ENCODE measurements at regions not wholly inside any gene's neighbourhood (a gene's known extent, or its start where the extent isn't known, plus 50 kb on each side); places are given as distances from the start of the nearest gene placed in this dataset.

DNA sequence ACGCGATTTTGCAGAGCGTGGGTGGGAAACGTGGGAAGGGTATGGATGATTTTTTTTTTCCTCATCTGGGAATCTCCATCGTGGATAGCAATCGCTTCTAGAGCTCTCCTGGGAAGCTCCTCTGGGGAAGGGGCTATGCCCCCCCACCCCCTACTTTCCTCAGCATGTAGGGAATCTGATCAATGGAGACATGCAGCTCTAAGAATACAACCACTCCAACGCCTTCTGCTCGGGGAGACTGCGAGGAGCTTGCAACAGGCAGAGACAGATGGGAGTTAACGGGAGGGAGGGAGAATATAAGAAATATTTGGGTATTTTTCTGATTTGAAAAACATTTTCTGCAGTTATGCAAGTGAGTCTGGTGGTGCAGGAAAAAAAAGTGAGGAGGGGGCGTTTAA lies 104.6 kb upstream of the HSD17B12 start:
- no TSS peak for BruUV-seq (replicated peaks)
- no peak for DNase-seq
- peaks cover 15% of the 10 kb centered on the region for H3K36me3 Mint-ChIP-seq (ENCODE audit: insufficient read depth, unreplicated experiment)
- TF ChIP-seq, protein P1, sequence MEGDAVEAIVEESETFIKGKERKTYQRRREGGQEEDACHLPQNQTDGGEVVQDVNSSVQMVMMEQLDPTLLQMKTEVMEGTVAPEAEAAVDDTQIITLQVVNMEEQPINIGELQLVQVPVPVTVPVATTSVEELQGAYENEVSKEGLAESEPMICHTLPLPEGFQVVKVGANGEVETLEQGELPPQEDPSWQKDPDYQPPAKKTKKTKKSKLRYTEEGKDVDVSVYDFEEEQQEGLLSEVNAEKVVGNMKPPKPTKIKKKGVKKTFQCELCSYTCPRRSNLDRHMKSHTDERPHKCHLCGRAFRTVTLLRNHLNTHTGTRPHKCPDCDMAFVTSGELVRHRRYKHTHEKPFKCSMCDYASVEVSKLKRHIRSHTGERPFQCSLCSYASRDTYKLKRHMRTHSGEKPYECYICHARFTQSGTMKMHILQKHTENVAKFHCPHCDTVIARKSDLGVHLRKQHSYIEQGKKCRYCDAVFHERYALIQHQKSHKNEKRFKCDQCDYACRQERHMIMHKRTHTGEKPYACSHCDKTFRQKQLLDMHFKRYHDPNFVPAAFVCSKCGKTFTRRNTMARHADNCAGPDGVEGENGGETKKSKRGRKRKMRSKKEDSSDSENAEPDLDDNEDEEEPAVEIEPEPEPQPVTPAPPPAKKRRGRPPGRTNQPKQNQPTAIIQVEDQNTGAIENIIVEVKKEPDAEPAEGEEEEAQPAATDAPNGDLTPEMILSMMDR (IDR thresholded peaks at IDR 0.05; ENCODE audit: unreplicated experiment): no peak
- intact Hi-C loops (cut with micrococcal nuclease; ENCODE audit: unreplicated experiment): no loop called here
- H3K4me3 Mint-ChIP-seq (ENCODE audit: low read depth, unreplicated experiment): no peak overlapping the region
- CTCF ChIA-PET: no interaction called here
- H3K27ac Mint-ChIP-seq (ENCODE audit: unreplicated experiment): no peak overlapping the region
- H3K9me3 Mint-ChIP-seq (ENCODE audit: low read depth, unreplicated experiment): no peaks in the 10 kb centered on the region
- peaks cover 21% of the 10 kb centered on the region for H3K4me1 Mint-ChIP-seq (ENCODE audit: low read depth, unreplicated experiment)
- H3K27me3 Mint-ChIP-seq (ENCODE audit: unreplicated experiment): peaks cover 100% of the 10 kb centered on the region

DNA sequence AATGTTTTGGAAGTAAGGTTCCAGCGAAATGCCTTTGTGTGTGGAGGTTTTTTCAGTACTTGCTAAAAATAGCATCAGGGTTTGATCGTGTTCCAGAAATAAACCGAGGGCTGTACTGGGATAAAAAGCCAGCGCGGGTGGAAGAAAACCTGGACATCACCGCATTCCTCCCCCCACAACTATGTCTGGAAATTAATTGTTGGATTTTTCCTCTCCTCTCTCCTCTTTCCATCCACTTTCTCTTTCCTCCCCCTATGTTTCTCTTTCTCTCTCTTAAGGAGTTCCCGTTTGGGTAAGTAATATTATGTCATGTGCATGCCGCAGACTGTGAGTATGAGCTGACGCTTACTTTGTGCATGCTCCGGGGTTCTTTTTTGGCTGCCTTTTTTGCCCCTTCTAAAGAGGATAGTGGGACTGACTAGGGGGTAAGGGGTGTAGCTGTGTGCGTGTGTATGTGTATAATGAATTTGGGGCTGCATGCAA lies 104.2 kb upstream of the HSD17B12 start:
- TF ChIP-seq, protein P1 (IDR thresholded peaks at IDR 0.05; ENCODE audit: unreplicated experiment): no peak
- no TSS peak for BruUV-seq (replicated peaks)
- no peak for DNase-seq
- Mint-ChIP-seq H3K27ac (ENCODE audit: unreplicated experiment) (no peak overlapping the region), H3K4me1 (ENCODE audit: low read depth, unreplicated experiment) (peaks cover 21% of the 10 kb centered on the region), H3K27me3 (ENCODE audit: unreplicated experiment) (peaks cover 100% of the 10 kb centered on the region), H3K4me3 (ENCODE audit: low read depth, unreplicated experiment) (peak overlapping the region; percentile 32), H3K36me3 (ENCODE audit: insufficient read depth, unreplicated experiment) (peaks cover 16% of the 10 kb centered on the region), H3K9me3 (ENCODE audit: low read depth, unreplicated experiment) (no peaks in the 10 kb centered on the region)
- intact Hi-C loops (cut with micrococcal nuclease; ENCODE audit: unreplicated experiment): no loop called here
- CTCF ChIA-PET: no interaction called here

GRCh38 chr11:43576803-43577521 lies 103.6 kb upstream of the HSD17B12 start:
- Mint-ChIP-seq H3K4me1 (ENCODE audit: low read depth, unreplicated experiment) (peaks cover 21% of the 10 kb centered on the region), H3K27ac (ENCODE audit: unreplicated experiment) (no peak overlapping the region), H3K9me3 (ENCODE audit: low read depth, unreplicated experiment) (no peaks in the 10 kb centered on the region), H3K36me3 (ENCODE audit: insufficient read depth, unreplicated experiment) (peaks cover 16% of the 10 kb centered on the region), H3K4me3 (ENCODE audit: low read depth, unreplicated experiment) (peak overlapping the region; percentile 32), H3K27me3 (ENCODE audit: unreplicated experiment) (peaks cover 100% of the 10 kb centered on the region)
- TF ChIP-seq, protein P1 (IDR thresholded peaks at IDR 0.05; ENCODE audit: unreplicated experiment): no peak
- CTCF ChIA-PET: no interaction called here
- no TSS peak for BruUV-seq (replicated peaks)
- intact Hi-C loops (cut with micrococcal nuclease; ENCODE audit: unreplicated experiment): no loop called here
- DNase-seq: peak; percentile 51

GRCh38 chr11:43577566-43578264 lies 102.8 kb upstream of the HSD17B12 start:
- DNase-seq: no peak
- Mint-ChIP-seq H3K4me1 (ENCODE audit: low read depth, unreplicated experiment) (peaks cover 21% of the 10 kb centered on the region), H3K4me3 (ENCODE audit: low read depth, unreplicated experiment) (no peak overlapping the region), H3K27ac (ENCODE audit: unreplicated experiment) (no peak overlapping the region), H3K27me3 (ENCODE audit: unreplicated experiment) (peaks cover 100% of the 10 kb centered on the region), H3K36me3 (ENCODE audit: insufficient read depth, unreplicated experiment) (peaks cover 16% of the 10 kb centered on the region), H3K9me3 (ENCODE audit: low read depth, unreplicated experiment) (no peaks in the 10 kb centered on the region)
- BruUV-seq (replicated peaks): no TSS peak
- intact Hi-C loops (cut with micrococcal nuclease; ENCODE audit: unreplicated experiment): no loop called here
- TF ChIP-seq, protein P1 (IDR thresholded peaks at IDR 0.05; ENCODE audit: unreplicated experiment): no peak
- CTCF ChIA-PET: no interaction called here
